IPS-NIHi11 (cell line): ENCODE measurements at regions not wholly inside any gene's neighbourhood (a gene's known extent, or its start where the extent isn't known, plus 50 kb on each side); places are given as distances from the start of the nearest gene placed in this dataset.
"Not testable (repeated sequence)": the region's sequence is repeated elsewhere in the genome, so short reads cannot be mapped to it uniquely, and the experiment has no call there.

ENCODE experiments used
- DNase-seq: peaks from one replicate; pipeline ENCODE4 v3.0.0; 2012; ENCODE audit warnings: mixed read lengths, low spot score

GRCh38 chr14:48027115-48027514 lies 351.7 kb upstream of the MDGA2 start:
- no peak for DNase-seq

- no peak for DNase-seq
These were observed 348.5 kb upstream of the MDGA2 start for GRCh38 chr14:48023881-48024280.

GRCh38 chr14:48011484-48011883 lies 336.1 kb upstream of the MDGA2 start:
- DNase-seq = not testable (repeated sequence)

- no peak for DNase-seq
These were observed 333.2 kb upstream of the MDGA2 start for GRCh38 chr14:48008646-48009045.

GRCh38 chr14:48005986-48006385 lies 330.6 kb upstream of the MDGA2 start:
- no peak for DNase-seq

GRCh38 chr14:47993883-47994282 lies 318.5 kb upstream of the MDGA2 start:
- DNase-seq = no peak

- DNase-seq = no peak
These were observed 312.8 kb upstream of the MDGA2 start for GRCh38 chr14:47988175-47988574.

GRCh38 chr14:47978871-47979270 lies 303.5 kb upstream of the MDGA2 start:
- DNase-seq = no peak

- no peak for DNase-seq
These were observed 300.7 kb upstream of the MDGA2 start for GRCh38 chr14:47976139-47976538.

GRCh38 chr14:47966076-47966810 lies 290.8 kb upstream of the MDGA2 start:
- no peak for DNase-seq

GRCh38 chr14:47961634-47962033 lies 286.2 kb upstream of the MDGA2 start:
- no peak for DNase-seq

GRCh38 chr14:47959740-47960139 lies 284.3 kb upstream of the MDGA2 start:
- DNase-seq = no peak

- peak; percentile 19 for DNase-seq
These were observed 273.6 kb upstream of the MDGA2 start for GRCh38 chr14:47949006-47949405.

GRCh38 chr14:47935332-47935731 lies 259.9 kb upstream of the MDGA2 start:
- DNase-seq = no peak

- no peak for DNase-seq
These were observed 253.9 kb upstream of the MDGA2 start for GRCh38 chr14:47929334-47929733.

GRCh38 chr14:47921133-47921532 lies 245.7 kb upstream of the MDGA2 start:
- no peak for DNase-seq

GRCh38 chr14:47919997-47920396 lies 244.6 kb upstream of the MDGA2 start:
- no peak for DNase-seq

- no peak for DNase-seq
These were observed 244.0 kb upstream of the MDGA2 start for GRCh38 chr14:47919334-47919846.

- peak; percentile 21 for DNase-seq
These were observed 242.0 kb upstream of the MDGA2 start for GRCh38 chr14:47917344-47917954.

- DNase-seq = not testable (repeated sequence)
These were observed 225.7 kb upstream of the MDGA2 start for GRCh38 chr14:47901141-47901540.

- no peak for DNase-seq
These were observed 224.3 kb upstream of the MDGA2 start for GRCh38 chr14:47899685-47900084.

GRCh38 chr14:47874350-47874749 lies 198.9 kb upstream of the MDGA2 start:
- DNase-seq = no peak

- DNase-seq = no peak
These were observed 197.2 kb upstream of the MDGA2 start for GRCh38 chr14:47872588-47872987.

- no peak for DNase-seq
These were observed 188.0 kb upstream of the MDGA2 start for GRCh38 chr14:47863441-47863840.
